NCI-H748 (cell line): ENCODE measurements at regions not wholly inside any gene's neighbourhood (a gene's known extent, or its start where the extent isn't known, plus 50 kb on each side); places are given as distances from the start of the nearest gene placed in this dataset.
"Not testable (repeated sequence)": the region's sequence is repeated elsewhere in the genome, so short reads cannot be mapped to it uniquely, and the experiment has no call there.

Experiments used
- DNase-seq: peaks from one replicate; lab custom pipeline; 2025; ENCODE audit not compliant: unreplicated experiment; lab: John Stamatoyannopoulos, UW

GRCh38 chr10:38356527-38356926 is 262.4 kb downstream of the ZNF37A start:
- peak; percentile 58 for DNase-seq

GRCh38 chr10:38362514-38362913 is 268.4 kb downstream of the ZNF37A start:
- not testable (repeated sequence) for DNase-seq

GRCh38 chr10:38364073-38364472 is 269.9 kb downstream of the ZNF37A start:
- DNase-seq = not testable (repeated sequence)

GRCh38 chr10:38365917-38366316 is 271.8 kb downstream of the ZNF37A start:
- peak; percentile 15 for DNase-seq

GRCh38 chr10:38383800-38384199 is 289.7 kb downstream of the ZNF37A start:
- DNase-seq = not testable (repeated sequence)

- not testable (repeated sequence) for DNase-seq
Measured at GRCh38 chr10:38386869-38387268, 292.7 kb downstream of the ZNF37A start.

DNA sequence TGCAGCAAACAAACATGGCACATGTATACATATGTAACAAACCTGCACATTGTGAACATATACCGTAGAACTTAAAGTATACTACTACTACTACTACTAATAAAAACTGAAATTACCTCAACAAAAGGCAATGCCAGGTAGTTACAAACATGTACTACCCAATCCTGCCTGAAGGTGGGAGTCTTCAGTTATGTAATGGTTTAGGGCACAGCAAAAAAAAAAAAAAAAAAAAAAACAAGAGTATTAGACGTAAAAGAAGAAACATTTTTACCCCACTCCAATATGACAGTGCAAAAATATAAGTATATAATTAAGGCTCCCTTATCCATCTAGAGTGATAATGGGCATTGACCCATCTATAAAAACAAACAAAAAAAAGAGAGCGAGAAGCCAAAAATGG is 296.6 kb downstream of the ZNF37A start:
- DNase-seq = peak; percentile 0

DNA sequence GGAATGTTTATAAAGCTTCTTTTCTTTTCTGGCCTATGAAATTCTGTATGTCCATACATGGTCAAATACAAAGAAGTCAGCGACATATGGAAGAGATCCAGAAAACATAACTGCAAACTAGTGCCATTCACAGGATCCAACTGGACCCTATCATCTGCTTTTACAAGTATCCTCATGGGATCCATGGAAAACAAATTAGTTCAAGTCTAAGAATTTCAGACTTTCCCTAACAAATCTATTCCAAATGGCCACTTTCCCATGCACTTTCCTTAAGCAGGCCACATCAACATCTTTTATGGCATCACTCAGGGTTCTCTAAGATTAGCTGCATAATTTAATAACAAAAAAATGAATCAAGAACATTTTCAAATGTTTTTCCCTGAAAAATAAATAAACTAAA is 301.3 kb downstream of the ZNF37A start:
- DNase-seq = not testable (repeated sequence)

DNA sequence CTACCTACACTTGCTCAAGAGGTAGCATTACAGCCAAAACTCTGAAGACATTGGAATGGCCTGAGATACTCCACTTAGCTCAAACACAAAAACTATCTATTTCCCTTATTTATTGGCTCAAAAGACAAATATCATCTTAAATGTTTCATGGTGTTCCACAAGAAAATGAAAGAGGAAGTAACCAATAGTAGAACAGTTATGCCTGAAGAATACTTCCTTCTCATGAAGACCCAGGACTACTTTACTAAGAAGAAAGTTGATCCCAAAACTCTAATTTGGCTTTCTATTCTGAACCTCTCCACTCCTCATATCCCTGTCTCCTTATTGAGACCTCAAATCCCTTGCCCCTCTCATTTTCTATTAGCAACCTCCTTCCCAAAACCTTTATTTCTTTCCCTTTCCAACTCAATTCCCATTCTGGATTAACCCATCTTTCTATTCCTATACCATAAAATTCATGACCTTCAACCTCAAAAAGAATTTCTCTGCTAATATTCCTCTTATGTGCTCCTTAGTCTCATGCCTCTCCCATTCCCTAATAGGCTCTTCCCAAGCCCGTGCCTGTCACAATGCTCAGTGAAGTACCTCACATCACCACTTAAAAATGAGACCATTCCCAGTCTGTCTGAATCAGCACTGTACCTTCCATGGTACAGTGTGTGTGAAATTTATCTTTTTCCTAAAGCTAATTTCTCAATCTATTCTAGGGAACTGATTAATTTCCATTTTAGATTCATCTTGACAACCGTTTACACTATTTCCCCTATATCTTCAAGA is 302.2 kb downstream of the ZNF37A start:
- not testable (repeated sequence) for DNase-seq

DNA sequence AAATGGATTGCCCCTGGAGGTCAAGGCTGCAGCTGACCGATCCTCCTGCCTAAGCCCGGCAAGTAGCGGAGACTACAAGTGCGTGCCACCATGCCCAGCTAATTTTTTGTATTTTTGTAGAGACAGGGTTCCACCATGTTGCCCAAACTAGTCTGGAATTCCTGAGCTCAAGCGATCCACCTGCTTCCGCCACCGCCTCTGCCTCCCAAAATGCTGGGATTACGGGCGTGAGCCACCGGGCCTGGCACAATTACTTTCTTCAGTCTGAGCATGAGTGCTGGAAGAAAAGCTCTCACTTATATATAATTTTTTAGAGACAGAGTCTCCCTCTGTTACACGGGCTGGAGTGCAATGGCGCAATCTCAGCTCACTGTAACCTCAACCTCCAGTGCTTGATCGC is 307.4 kb downstream of the ZNF37A start:
- not testable (repeated sequence) for DNase-seq

- DNase-seq = peak; percentile 95
Measured at GRCh38 chr10:38402442-38403346, 308.6 kb downstream of the ZNF37A start.

DNA sequence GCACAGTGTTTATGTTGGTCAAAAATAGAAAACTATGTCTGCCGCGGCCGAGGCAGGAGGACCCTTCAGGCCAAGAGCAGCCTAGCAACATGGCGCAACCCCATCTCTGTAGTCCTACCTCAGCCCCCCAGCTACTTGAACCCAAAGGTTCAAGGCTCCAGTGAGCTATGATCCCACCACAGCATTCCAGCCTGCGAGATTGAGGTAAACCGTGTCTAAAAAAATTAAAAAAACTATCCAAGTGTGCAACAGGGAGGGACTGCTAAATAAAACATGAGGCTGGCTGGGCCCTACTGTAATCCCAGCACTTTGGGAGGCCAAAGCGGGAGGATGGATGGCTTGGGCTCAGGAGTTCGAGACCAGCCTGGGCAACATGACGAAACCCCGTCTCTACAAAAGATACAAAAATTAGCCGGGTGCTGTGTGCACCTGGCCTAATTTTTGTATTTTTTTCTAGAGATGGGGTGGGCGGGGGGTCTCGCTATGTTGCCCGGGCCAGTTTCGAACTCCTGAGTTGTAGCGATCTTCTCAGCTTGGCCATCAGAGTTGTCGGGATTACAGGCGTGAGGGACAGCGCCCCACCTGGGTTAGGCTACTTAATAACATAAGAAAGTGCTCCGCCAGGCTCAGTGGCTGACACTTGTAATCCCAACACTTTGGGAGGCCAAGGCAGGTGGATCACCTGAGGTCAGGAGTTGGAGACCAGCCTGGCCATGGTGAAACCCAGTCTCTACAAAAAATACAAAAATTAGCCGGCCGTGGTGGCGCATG is 309.4 kb downstream of the ZNF37A start:
- DNase-seq = not testable (repeated sequence)

DNA sequence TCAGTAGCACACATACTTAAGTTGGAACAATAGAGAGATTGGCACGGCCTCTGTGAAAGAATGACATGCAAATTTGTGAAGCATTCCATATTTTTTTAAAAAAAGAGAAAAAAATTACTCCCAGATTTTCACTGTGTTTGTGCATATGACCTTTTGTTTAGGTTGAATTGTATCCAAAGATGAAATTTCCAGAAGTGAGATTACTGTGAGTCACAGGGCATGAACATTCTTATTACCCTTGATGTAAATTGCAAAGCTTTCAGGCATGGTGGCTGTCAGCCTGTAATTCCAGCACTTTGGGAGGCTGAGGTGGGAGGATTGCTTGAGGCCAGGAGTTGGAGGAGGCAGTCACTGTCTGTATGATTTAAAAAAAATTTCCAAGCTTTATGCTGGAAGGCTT is 329.5 kb downstream of the ZNF37A start:
- not testable (repeated sequence) for DNase-seq

- not testable (repeated sequence) for DNase-seq
Measured at GRCh38 chr10:38430242-38430641, 336.1 kb downstream of the ZNF37A start.

- DNase-seq = not testable (repeated sequence)
Measured at GRCh38 chr10:38437359-38437758, 343.2 kb downstream of the ZNF37A start.

DNA sequence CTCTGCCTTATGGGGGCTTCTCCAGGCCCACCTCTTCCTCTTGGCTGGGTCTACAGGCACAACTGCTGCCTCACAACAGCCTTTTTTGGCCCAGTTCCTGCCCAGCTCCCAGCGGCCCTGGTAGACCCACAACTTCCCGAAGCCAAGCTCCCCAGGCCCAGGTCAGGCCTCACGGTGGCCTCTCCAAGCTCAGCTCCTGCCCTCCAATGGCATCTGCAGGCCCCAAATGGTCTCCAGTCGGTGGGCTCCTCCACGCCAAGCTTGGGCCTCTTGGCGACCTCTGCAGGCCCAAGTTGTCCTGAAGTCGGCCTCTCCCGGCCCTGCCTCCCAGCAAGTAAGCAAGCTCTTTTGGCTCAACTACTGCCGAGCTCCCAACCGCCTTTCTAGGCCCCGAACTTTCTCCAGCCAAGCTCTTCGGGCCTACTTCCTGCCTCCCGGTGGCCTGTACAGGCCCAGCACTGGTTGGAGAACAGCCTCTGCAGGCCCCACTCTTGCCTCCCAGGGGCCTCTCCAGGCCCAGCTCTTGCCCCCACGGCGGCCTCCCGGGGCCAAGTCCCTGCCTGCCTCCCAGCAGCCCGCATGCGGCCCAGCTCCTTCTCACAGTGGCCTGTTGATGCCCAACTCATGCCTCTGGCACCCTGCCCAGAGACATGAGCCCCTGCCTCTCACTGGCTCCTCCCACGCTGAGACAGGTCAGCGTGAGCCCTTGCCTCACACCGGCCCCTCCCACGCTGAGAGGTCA is 354.6 kb downstream of the ZNF37A start:
- not testable (repeated sequence) for DNase-seq

GRCh38 chr10:38449618-38450017 is 355.5 kb downstream of the ZNF37A start:
- DNase-seq = not testable (repeated sequence)

- not testable (repeated sequence) for DNase-seq
Measured at GRCh38 chr10:38450372-38451057, 356.4 kb downstream of the ZNF37A start.

GRCh38 chr10:38451306-38451967 is 357.3 kb downstream of the ZNF37A start:
- not testable (repeated sequence) for DNase-seq
